ENCODE measurements at regions not wholly inside any gene's neighbourhood (a gene's known extent, or its start where the extent isn't known, plus 50 kb on each side); places are given as distances from the start of the nearest gene placed in this dataset.

DNA sequence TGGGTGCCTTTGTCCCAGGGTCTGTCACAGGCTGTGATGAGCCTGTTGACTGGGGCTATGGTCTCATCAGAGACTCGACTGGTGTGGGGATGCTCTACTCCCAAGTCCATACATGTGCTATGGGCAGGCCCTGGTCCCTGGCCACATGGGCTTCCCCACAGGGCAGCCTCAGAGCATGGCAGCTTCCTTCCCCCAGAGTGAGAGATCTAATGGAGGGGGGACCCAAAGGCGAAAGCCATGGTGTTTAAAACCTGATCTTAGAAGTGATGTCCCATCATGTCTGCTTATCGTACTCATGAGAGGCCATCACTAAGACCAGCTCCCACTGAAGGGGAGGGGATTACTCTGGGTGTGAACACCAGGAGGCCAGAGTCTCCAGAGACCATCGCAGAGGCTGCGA lies 279.0 kb upstream of the RTL1 start:
- Histone ChIP-seq H3K23ac (ENCODE audit: low read depth, low read length) (no peak overlapping the region), H3K4me2 (ENCODE audit: low read depth, low read length) (no peak overlapping the region), H3K18ac (ENCODE audit: low read depth, low read length) (no peak overlapping the region), H3K4me3 (ENCODE audit: insufficient read depth, low read depth, low read length) (no peak overlapping the region), H2AFZ (replicated peaks; ENCODE audit: low read length, poor library complexity) (no peak overlapping the region), H2BK120ac (ENCODE audit: low read depth, low read length) (no peak overlapping the region), H3K79me1 (ENCODE audit: low read depth in 1 of 2, low read length in 2 of 2) (no peaks in the 10 kb centered on the region), H2AK5ac (ENCODE audit: low read depth, low read length) (no peak overlapping the region), H2AK9ac (replicated peaks; ENCODE audit: low read depth, low read length, poor library complexity) (no peak overlapping the region), H4K91ac (ENCODE audit: insufficient read depth, low read depth, low read length) (no peak overlapping the region), H3K9me1 (ENCODE audit: insufficient read depth, low read length) (no peaks in the 10 kb centered on the region), H3K9me3 (ENCODE audit: control insufficient read depth, insufficient read depth, low read length) (peaks cover 19% of the 10 kb centered on the region), H3K4ac (ENCODE audit: low read depth, low read length) (no peak overlapping the region), H3K4me1 (ENCODE audit: control insufficient read depth, insufficient read depth, low read length) (no peaks in the 10 kb centered on the region), H2BK5ac (ENCODE audit: low read depth, low read length, poor library complexity, severe bottlenecking) (no peak overlapping the region), H3K27me3 (ENCODE audit: control insufficient read depth, insufficient read depth, low read length) (peaks cover 13% of the 10 kb centered on the region; the same call in 1 of the 2 replicates), H3K9ac (ENCODE audit: low read depth, low read length) (no peak overlapping the region), H2BK20ac (ENCODE audit: low read depth, low read length) (no peak overlapping the region), H3K14ac (replicated peaks; ENCODE audit: low read depth, low read length) (no peak overlapping the region), H4K5ac (ENCODE audit: low read depth, low read length) (no peak overlapping the region), H2BK15ac (ENCODE audit: low read depth, low read length) (no peak overlapping the region), H3K36me3 (ENCODE audit: control insufficient read depth, insufficient read depth, low read length) (no peaks in the 10 kb centered on the region), H4K8ac (ENCODE audit: low read depth in 2 of 2, low read length in 2 of 2) (no peak overlapping the region), H4K20me1 (ENCODE audit: insufficient read depth, low read length) (no peaks in the 10 kb centered on the region), H3K27ac (ENCODE audit: insufficient read depth, low read length) (no peak overlapping the region), H3K56ac (ENCODE audit: extremely low read depth, insufficient read depth, low read length) (no peak overlapping the region)
- ATAC-seq (ENCODE audit: low read depth), result no peak
- BruUV-seq (replicated peaks), result no TSS peak
- intact Hi-C loops (cut with micrococcal nuclease), result no loop called here
- CTCF ChIA-PET, result no interaction called here
- POLR2A ChIA-PET (ENCODE audit: unreplicated experiment), result no interaction called here
- 100% methylated on average over 1 of the region's 5 CpGs; no CpG with 5 or more reads in 1 of the 2 experiments for WGBS, 2 experiments (ENCODE audit: extremely low coverage in 2 of 2, insufficient read length in 1 of 2)
- dilution Hi-C loops (cut with HindIII; ENCODE audit: low sequenced_read_pairs, unreplicated experiment), result no loop called here
- in situ Hi-C loops (cut with MboI; ENCODE audit: low sequenced_read_pairs), result no loop called here
- DNase-seq, result no peak
- no peak for TF ChIP-seq RAD21 (IDR thresholded peaks at IDR 0.05; ENCODE audit: low read length)
- TF ChIP-seq CHD1 (IDR thresholded peaks at IDR 0.05; ENCODE audit: low read depth, low read length), result no peak
- TF ChIP-seq, protein P1, sequence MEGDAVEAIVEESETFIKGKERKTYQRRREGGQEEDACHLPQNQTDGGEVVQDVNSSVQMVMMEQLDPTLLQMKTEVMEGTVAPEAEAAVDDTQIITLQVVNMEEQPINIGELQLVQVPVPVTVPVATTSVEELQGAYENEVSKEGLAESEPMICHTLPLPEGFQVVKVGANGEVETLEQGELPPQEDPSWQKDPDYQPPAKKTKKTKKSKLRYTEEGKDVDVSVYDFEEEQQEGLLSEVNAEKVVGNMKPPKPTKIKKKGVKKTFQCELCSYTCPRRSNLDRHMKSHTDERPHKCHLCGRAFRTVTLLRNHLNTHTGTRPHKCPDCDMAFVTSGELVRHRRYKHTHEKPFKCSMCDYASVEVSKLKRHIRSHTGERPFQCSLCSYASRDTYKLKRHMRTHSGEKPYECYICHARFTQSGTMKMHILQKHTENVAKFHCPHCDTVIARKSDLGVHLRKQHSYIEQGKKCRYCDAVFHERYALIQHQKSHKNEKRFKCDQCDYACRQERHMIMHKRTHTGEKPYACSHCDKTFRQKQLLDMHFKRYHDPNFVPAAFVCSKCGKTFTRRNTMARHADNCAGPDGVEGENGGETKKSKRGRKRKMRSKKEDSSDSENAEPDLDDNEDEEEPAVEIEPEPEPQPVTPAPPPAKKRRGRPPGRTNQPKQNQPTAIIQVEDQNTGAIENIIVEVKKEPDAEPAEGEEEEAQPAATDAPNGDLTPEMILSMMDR (conservative IDR thresholded peaks at IDR 0.05; ENCODE audit: low read depth, low read length), result no peak
- TF ChIP-seq POLR2A (IDR thresholded peaks at IDR 0.05; ENCODE audit: low read depth, low read length), result no peak
- TF ChIP-seq MXI1 (IDR thresholded peaks at IDR 0.05; ENCODE audit: borderline replicate concordance, low read depth, low read length), result no peak
- no peak for TF ChIP-seq FOS (IDR thresholded peaks at IDR 0.05; ENCODE audit: low read depth, low read length)
- no peak for TF ChIP-seq MAFK (IDR thresholded peaks at IDR 0.05; ENCODE audit: low read depth, low read length)
- no peak for TF ChIP-seq RFX5 (IDR thresholded peaks at IDR 0.05; ENCODE audit: low read depth, low read length)
- TF ChIP-seq CEBPB (IDR thresholded peaks at IDR 0.05; ENCODE audit: low read depth, low read length), result no peak
- TF ChIP-seq, protein P2, sequence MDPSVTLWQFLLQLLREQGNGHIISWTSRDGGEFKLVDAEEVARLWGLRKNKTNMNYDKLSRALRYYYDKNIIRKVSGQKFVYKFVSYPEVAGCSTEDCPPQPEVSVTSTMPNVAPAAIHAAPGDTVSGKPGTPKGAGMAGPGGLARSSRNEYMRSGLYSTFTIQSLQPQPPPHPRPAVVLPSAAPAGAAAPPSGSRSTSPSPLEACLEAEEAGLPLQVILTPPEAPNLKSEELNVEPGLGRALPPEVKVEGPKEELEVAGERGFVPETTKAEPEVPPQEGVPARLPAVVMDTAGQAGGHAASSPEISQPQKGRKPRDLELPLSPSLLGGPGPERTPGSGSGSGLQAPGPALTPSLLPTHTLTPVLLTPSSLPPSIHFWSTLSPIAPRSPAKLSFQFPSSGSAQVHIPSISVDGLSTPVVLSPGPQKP (IDR thresholded peaks at IDR 0.05; ENCODE audit: borderline replicate concordance, low read depth, low read length), result no peak
